SK-N-SH treated with all-trans-retinoic acid at 6 μM for 48 hours (cell line): ENCODE measurements at regions not wholly inside any gene's neighbourhood (a gene's known extent, or its start where the extent isn't known, plus 50 kb on each side); places are given as distances from the start of the nearest gene placed in this dataset.

Experiments used
- ATAC-seq: fragments of 200-7000 bp; cut with Tn5 transposase; 3 replicates; pipeline ENCODE4 v1.9.1; 2020; ENCODE audit warnings: mild to moderate bottlenecking, moderate library complexity
- ARNTL ChIP-seq: fragments of 450-650 bp; formaldehyde crosslinking; IDR thresholded peaks from 2 replicates; pipeline ENCODE4 v1.5.0; 2020; ENCODE audit warnings: low read depth, mild to moderate bottlenecking, moderate library complexity, borderline replicate concordance
- BACH2 ChIP-seq: fragments of 250-450 bp; sonication (Bioruptor Pico); IDR thresholded peaks from 2 replicates; pipeline ENCODE4 v1.9.0; 2021; ENCODE audit warnings: mild to moderate bottlenecking, borderline replicate concordance
- CREB5 ChIP-seq: fragments of 250-450 bp; sonication (Bioruptor Pico); IDR thresholded peaks from 2 replicates; pipeline ENCODE4 v1.5.1; 2020; ENCODE audit warnings: low read depth, mild to moderate bottlenecking, moderate library complexity
- CSDC2 ChIP-seq: fragments of 250-450 bp; sonication (Bioruptor Pico); IDR thresholded peaks from 2 replicates; pipeline ENCODE4 v1.5.0; 2020; ENCODE audit warnings: mild to moderate bottlenecking, moderate library complexity
- CSRNP3 ChIP-seq: fragments of 250-450 bp; sonication (Bioruptor Pico); IDR thresholded peaks from 2 replicates; pipeline ENCODE4 v1.5.1; 2021; ENCODE audit warnings: mild to moderate bottlenecking, moderate library complexity
- ESRRG ChIP-seq: fragments of 250-450 bp; sonication (Bioruptor Pico); IDR thresholded peaks from 2 replicates; pipeline ENCODE4 v1.6.1; 2021; ENCODE audit warnings: mild to moderate bottlenecking
- GLIS3 ChIP-seq: fragments of 250-450 bp; sonication (Bioruptor Pico); IDR thresholded peaks from 2 replicates; pipeline ENCODE4 v1.5.0; 2020; ENCODE audit warnings: mild to moderate bottlenecking, moderate library complexity
- ISL1 ChIP-seq: fragments of 250-450 bp; sonication (Bioruptor Pico); IDR thresholded peaks from 2 replicates; pipeline ENCODE4 v2.1.2; 2022; ENCODE audit warnings: mild to moderate bottlenecking, moderate library complexity
- OSR1 ChIP-seq: fragments of 250-450 bp; sonication (Bioruptor Pico); IDR thresholded peaks from 2 replicates; pipeline ENCODE4 v1.8.0; 2022; ENCODE audit warnings: moderate library complexity, mild to moderate bottlenecking, inconsistent platforms
- PATZ1 ChIP-seq: fragments of 250-450 bp; sonication (Bioruptor Pico); IDR thresholded peaks from 2 replicates; pipeline ENCODE4 v1.8.0; 2020; ENCODE audit warnings: mild to moderate bottlenecking, moderate library complexity, borderline replicate concordance
- POU6F1 ChIP-seq: fragments of 250-450 bp; sonication (Bioruptor Pico); IDR thresholded peaks from 2 replicates; pipeline ENCODE4 v1.8.0; 2021; ENCODE audit warnings: low read depth, mild to moderate bottlenecking, moderate library complexity, borderline replicate concordance
- PPARA ChIP-seq: fragments of 250-450 bp; sonication (Bioruptor Pico); IDR thresholded peaks from 2 replicates; pipeline ENCODE4 v1.5.0; 2020; ENCODE audit warnings: mild to moderate bottlenecking, borderline replicate concordance
- RARB ChIP-seq: fragments of 250-450 bp; sonication (Bioruptor Pico); IDR thresholded peaks from 2 replicates; pipeline ENCODE4 v1.8.0; 2021; ENCODE audit warnings: mild to moderate bottlenecking, moderate library complexity
- SNAI2 ChIP-seq: fragments of 250-450 bp; sonication (Bioruptor Pico); IDR thresholded peaks from 2 replicates; pipeline ENCODE4 v1.5.0; 2020; ENCODE audit warnings: mild to moderate bottlenecking, moderate library complexity
- TCF4 ChIP-seq: fragments of 250-450 bp; sonication (Bioruptor Pico); IDR thresholded peaks from 2 replicates; pipeline ENCODE4 v1.8.0; 2021; ENCODE audit warnings: mild to moderate bottlenecking, moderate library complexity, borderline replicate concordance
- TSHZ2 ChIP-seq: fragments of 250-450 bp; sonication (Bioruptor Pico); IDR thresholded peaks from 2 replicates; pipeline ENCODE4 v1.5.0; 2020; ENCODE audit warnings: mild to moderate bottlenecking, moderate library complexity
- ZFP3 ChIP-seq: fragments of 250-450 bp; sonication (Bioruptor Pico); IDR thresholded peaks from 2 replicates; pipeline ENCODE4 v1.5.0; 2020; ENCODE audit warnings: mild to moderate bottlenecking, moderate library complexity
- ZFP30 ChIP-seq: fragments of 450-650 bp; formaldehyde crosslinking; IDR thresholded peaks from 2 replicates; pipeline ENCODE4 v1.5.0; 2022; ENCODE audit warnings: mild to moderate bottlenecking, moderate library complexity
- ZNF565 ChIP-seq: fragments of 450-650 bp; formaldehyde crosslinking; conservative IDR thresholded peaks from 2 replicates; pipeline ENCODE4 v1.5.0; 2020; ENCODE audit warnings: low read depth, mild to moderate bottlenecking, moderate library complexity
- ZNF70 ChIP-seq: fragments of 450-650 bp; formaldehyde crosslinking; IDR thresholded peaks from 2 replicates; pipeline ENCODE4 v1.5.0; 2020; ENCODE audit warnings: mild to moderate bottlenecking, moderate library complexity
- ZNF8 ChIP-seq: fragments of 450-650 bp; formaldehyde crosslinking; IDR thresholded peaks from 2 replicates; pipeline ENCODE4 v1.5.0; 2020; ENCODE audit warnings: mild to moderate bottlenecking, moderate library complexity

GRCh38 chr1:98251497-98251896 lies 330.7 kb upstream of the DPYD start:
- no peak for ATAC-seq
- TF ChIP-seq ZNF565 (CRISPR knock-in tag), result no peak
- TF ChIP-seq ZFP30 (CRISPR knock-in tag), result no peak
- TF ChIP-seq ZNF70 (CRISPR knock-in tag), result no peak
- TF ChIP-seq BACH2 (CRISPR knock-in tag), result no peak
- no peak for TF ChIP-seq CSDC2 (CRISPR knock-in tag)
- no peak for TF ChIP-seq ZFP3 (CRISPR knock-in tag)
- no peak for TF ChIP-seq POU6F1 (CRISPR knock-in tag)
- TF ChIP-seq PPARA (CRISPR knock-in tag), result no peak
- TF ChIP-seq ISL1 (CRISPR knock-in tag), result no peak
- no peak for TF ChIP-seq TSHZ2
- no peak for TF ChIP-seq TCF4 (CRISPR knock-in tag)
- no peak for TF ChIP-seq PATZ1 (CRISPR knock-in tag)
- TF ChIP-seq RARB (CRISPR knock-in tag), result no peak
- TF ChIP-seq ESRRG (CRISPR knock-in tag), result no peak
- TF ChIP-seq SNAI2, result no peak
- TF ChIP-seq CSRNP3 (CRISPR knock-in tag), result no peak
- no peak for TF ChIP-seq ZNF8 (CRISPR knock-in tag)
- TF ChIP-seq GLIS3, result no peak
- TF ChIP-seq ARNTL (CRISPR knock-in tag), result no peak
- TF ChIP-seq OSR1, result no peak
- TF ChIP-seq, all 23 proteins: peak for 0

- ATAC-seq, result no peak
- TF ChIP-seq CSDC2 (CRISPR knock-in tag), result no peak
- TF ChIP-seq ESRRG (CRISPR knock-in tag), result no peak
- TF ChIP-seq ISL1 (CRISPR knock-in tag), result no peak
- TF ChIP-seq CREB5, result no peak
- TF ChIP-seq OSR1, result no peak
- no peak for TF ChIP-seq ZNF565 (CRISPR knock-in tag)
- no peak for TF ChIP-seq ARNTL (CRISPR knock-in tag)
These were observed 311.8 kb upstream of the DPYD start for GRCh38 chr1:98232678-98233077.

- TF ChIP-seq PPARA (CRISPR knock-in tag) (no peak), ZFP30 (CRISPR knock-in tag) (no peak), ZFP3 (CRISPR knock-in tag) (no peak), ESRRG (CRISPR knock-in tag) (no peak), POU6F1 (CRISPR knock-in tag) (no peak), ARNTL (CRISPR knock-in tag) (no peak)
- ATAC-seq, result no peak
These were observed 301.9 kb upstream of the DPYD start for GRCh38 chr1:98222706-98223105.
